ENCODE measurements at regions not wholly inside any gene's neighbourhood (a gene's known extent, or its start where the extent isn't known, plus 50 kb on each side); places are given as distances from the start of the nearest gene placed in this dataset.

- TF ChIP-seq, protein P1, sequence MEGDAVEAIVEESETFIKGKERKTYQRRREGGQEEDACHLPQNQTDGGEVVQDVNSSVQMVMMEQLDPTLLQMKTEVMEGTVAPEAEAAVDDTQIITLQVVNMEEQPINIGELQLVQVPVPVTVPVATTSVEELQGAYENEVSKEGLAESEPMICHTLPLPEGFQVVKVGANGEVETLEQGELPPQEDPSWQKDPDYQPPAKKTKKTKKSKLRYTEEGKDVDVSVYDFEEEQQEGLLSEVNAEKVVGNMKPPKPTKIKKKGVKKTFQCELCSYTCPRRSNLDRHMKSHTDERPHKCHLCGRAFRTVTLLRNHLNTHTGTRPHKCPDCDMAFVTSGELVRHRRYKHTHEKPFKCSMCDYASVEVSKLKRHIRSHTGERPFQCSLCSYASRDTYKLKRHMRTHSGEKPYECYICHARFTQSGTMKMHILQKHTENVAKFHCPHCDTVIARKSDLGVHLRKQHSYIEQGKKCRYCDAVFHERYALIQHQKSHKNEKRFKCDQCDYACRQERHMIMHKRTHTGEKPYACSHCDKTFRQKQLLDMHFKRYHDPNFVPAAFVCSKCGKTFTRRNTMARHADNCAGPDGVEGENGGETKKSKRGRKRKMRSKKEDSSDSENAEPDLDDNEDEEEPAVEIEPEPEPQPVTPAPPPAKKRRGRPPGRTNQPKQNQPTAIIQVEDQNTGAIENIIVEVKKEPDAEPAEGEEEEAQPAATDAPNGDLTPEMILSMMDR (IDR thresholded peaks at IDR 0.05) = no peak
- no peak for TF ChIP-seq EZH2 (IDR thresholded peaks at IDR 0.05; ENCODE audit: borderline replicate concordance, insufficient read depth, low read depth, low read length, poor library complexity, severe bottlenecking)
Measured at GRCh38 chr13:20340136-20340758, 108.1 kb upstream of the GJB6 start.
